NCI-H1417 treated with DMSO at 0.1 percent for 48 hours (cell line): ENCODE measurements at regions not wholly inside any gene's neighbourhood (a gene's known extent, or its start where the extent isn't known, plus 50 kb on each side); places are given as distances from the start of the nearest gene placed in this dataset.

Experiments used
- DNase-seq: peaks from one replicate; lab custom pipeline; 2025; lab: John Stamatoyannopoulos, UW

DNA sequence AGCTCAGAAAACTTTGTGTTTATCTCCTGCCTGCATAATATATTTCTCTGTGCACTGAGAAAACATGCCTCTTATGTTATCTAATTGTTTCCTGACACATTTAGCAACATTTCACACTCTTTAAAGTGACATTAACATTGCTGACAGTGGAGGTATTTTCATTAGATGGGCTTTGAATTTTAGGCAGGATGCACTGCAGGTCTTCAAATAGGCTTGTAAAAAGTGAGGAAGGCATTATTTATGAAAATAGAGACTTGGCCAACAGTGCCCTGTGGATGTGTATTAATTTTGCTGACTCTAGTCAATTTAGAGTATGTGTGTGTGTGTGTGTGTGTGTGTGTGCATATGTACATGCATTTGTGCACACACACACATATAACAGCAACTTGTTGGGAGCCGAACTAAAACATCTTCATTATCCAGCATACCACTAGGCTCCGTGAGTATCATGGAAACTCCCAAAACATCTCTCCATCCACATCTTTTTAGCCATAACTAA lies 429.5 kb upstream of the WWC1 start:
- no peak for DNase-seq

DNA sequence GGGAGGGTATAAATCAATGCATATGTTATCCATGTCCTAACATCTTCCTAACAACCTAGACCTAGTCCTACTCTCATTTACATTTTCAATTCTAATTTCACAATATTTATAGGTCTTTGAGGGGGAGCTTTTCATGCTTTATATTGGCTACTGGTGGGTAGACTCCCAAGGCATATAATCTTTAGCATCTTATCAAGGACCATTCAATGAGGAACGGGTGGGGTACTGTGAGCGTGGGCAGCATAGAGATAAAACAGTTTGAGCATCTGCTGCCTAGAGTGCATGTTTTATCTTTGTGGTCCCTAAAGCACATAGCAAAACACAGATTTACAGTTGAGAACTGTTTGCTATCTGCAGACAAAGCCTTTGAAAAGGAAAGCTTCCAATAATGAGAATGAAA lies 427.6 kb upstream of the WWC1 start:
- DNase-seq = no peak

DNA sequence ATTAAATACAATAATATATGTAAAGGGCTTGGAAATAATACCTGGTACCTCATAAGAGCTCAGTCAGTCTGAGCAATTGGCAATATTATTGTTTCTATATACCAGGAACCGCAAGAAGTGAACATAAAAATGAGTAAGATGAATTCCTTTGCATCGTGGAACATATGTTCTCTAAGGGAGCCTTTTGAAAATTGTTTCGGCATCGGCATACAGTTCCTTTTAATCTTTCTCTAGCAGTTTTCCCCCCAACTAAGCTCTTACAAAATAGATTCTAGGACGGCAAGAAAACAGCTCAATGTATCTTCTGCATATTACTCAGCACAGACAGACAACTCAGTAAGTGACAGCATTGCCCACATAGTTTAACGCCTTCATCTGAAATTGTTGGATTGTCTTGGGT lies 426.6 kb upstream of the WWC1 start:
- no peak for DNase-seq

DNA sequence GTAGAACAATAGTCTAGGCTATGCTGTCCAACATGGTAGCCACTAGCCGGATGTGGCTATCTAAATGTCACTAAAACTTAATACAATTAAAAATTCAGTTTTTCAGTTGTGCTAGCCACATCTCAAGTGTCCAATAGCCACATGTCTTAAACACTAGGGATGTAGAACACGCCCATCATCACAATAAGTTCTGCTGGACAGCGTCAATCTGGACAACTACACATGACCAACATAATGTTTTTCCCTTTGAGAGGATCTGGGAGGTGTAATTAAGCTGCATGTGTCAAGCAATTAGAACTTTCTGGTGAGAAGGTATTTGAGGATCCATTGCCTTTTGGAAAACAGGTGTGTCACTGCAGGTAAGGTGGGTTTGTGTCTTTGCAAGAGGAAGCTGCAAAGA lies 424.6 kb upstream of the WWC1 start:
- DNase-seq = no peak

DNA sequence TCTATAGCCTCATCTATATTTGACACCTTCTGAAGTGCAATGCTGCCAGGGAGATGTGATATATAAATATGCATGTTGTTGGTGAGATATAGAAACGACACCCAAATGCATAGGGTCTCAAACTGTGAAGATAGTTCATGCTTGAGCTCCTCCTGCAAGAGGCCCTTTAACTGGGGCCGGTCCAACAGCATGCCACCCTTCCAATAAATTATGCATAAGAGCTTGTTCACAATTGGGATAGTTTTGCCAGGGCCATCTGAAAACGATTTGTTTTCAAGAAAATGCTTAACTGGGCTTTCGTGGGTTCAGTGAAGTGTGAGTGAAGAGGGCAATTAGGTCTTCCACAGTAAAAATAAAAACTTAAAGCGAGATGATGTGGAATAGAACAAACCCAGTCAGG lies 424.2 kb upstream of the WWC1 start:
- DNase-seq = no peak

DNA sequence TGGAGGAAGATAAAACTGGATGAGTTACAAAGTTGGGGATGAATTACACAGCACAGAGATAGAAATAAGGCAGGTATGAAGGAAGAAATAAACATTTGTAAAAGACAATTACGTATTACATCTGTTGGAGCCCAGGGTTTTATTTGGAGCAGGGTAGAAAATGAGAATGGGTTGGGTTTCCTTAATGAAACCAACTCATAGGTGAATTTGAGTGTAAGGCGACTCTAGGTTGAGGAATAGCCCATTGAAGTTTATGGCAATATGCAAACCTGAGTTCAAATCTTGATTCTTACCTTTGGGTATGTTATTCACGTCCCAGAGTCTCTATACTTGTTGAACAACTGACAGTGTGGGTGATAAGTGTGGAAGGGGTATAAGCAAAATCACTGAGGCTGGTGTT lies 422.3 kb upstream of the WWC1 start:
- DNase-seq = no peak

DNA sequence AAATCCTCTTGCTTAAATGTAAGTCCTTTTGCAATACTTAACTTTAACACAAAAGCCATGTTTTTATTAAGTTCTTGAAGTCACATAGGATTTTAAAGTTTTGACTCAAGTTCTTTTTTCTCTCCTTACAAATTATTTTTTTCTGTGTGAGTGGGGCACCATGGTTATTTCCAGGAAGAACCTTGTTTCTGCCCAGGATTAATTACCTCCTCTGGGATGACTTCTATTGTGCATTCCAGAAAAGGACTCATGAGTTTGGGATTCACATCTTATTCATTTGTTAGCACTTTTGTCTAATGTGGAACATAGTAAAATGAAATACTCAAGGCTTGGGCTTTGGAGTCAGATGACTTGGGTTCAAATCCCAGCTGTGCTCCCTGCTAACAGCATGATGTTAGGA lies 421.4 kb upstream of the WWC1 start:
- DNase-seq = no peak

DNA sequence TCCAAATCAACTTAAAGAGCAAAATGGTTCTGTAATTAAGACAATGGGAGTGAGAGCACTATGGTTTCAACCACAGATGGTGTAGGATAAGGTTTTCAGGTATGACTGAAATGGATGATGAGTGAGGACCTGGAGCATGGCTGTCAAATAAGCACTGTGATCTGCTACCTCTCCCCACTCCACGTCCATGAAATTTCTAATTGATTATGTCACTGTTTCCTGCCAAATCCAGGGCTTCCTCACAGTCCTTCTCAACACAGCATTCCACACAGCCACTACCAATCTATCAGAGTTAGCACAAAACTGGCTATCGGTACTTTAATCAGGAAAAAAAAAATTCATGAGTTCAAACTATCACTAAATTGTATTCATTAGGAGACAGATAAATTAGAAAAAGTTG lies 420.4 kb upstream of the WWC1 start:
- DNase-seq = no peak

DNA sequence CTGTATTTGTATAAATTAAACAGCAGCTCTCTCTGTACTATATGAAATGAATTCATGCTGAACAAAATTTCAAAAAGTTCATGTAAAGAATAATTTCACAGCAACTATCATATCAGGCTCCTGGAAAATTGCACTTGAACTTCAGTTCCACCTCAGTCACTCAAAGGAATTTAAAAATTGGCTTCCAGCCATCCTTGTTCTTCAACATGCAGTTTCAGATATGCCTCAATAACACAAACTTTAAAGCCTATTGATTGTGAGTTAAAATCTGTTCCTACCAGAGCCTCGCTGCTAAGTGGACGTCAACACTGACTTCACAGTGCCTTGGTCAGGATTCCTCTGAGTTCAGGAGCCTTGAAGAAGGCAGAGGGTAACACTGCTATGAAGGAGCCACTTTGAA lies 418.7 kb upstream of the WWC1 start:
- no peak for DNase-seq

DNA sequence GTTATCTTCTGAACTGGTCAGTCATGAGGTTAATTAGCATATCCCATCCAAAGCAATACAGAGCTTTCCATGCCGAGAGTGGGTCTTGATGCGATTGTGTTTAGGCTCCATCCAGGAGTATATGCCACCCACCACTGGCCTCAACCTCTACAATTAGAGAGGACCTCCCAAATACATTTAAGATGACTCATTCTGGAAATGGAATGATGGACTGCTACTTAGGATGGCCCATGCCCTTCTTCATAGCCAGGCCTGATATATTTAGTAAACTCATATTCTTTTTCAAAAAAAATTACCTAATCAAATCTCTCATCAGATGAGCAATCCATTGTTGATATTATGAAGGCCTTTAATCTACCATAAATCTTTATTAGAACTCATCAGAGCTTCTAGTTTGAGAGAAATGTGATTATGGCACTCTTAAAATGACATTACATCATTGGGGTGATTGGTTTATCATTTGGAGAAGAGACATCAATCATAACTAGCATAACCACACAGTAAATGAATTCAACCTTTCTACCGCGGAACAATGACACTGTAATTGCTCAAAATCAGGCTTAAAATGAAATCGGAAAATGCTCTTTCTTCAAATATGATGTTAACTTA lies 414.2 kb upstream of the WWC1 start:
- DNase-seq = no peak

DNA sequence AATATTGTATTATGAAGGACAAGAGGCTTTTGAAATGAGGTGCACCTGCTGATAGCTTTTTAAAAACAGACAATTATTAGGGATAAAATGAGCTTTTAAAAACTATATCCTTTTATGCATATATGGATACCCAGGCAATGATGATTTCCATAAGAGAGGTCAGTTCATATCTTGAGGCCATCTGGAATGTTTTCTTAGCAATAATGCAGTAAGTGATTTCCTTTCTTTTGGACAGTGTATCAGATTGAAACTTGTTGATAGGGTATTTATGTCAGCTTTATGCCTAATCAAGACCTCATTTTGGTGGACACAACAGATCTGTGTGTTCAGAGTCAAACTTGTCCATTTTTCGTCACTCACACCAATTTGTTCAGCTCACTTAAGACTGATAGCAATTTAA lies 413.5 kb upstream of the WWC1 start:
- no peak for DNase-seq

DNA sequence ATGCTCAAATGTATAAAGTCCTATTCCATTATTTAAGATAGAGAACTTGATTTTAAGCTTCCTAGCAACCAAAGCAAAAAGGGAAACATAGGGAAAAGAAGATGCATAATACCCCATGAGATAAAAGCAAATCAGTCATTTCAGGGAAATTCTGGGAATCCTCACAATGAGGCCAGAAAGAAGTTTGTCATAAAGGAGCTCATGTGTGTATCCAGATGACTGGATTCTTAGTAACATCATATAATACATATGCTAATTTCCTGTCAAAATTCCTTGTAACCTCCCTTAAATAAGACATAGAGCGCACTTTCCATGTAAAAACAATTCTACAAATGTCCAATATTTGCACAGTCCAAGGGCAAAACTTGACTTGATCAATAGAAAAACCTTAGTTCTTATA lies 411.0 kb upstream of the WWC1 start:
- DNase-seq = no peak

DNA sequence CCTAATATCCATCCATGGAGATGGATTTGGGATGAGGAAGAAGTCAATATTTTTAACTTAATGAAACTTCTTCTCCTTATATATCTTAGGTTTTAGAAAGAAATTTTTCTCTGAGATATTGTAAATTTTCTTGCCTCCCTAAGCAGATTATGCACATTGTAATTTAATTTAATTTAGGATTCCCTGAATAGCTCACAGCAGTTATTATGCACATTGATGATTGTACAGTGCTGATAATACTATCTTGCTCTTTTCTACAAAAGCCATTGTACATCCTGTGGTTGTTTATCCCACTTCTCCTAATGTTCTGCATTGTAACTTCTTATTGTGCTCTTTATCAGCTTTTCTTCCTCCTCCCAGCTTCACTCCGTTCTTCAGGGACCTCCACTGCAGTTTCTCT lies 410.4 kb upstream of the WWC1 start:
- no peak for DNase-seq

DNA sequence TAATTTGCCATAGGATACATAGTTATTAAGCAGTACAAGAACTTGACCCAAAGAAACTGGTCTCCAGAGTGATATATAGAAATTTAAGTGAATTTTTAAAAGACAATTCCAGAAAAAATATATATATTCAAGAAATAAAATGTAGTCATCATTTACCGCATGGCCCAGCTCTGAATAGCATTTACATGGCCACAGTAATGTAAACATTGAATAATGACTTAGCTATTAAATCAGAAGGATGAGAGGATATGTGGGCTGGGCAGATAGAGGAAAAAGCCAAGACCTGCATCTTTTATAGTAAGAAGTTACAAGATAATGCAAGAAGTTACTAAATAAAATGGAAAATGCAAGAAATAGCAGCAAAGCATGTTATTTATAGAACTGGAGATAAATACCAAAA lies 405.2 kb upstream of the WWC1 start:
- DNase-seq = no peak

DNA sequence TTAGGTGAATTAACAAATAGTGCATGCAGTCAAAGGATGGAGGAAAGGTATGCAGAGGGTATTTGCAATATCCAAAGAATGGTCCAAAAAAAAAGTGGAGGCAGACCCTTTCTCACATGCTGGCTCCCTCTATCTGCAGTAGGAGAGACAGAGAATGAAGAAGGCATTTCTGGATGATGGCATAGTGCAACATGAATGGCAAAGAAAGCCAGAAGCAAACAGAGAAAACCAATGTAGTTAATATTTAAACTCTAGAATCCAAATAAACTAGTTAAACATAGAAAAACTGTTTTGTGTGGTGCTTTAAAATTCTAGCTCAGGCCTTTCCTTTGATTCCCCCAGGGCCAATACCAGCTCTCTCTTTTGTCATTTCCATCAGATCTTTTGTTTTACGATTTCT lies 403.1 kb upstream of the WWC1 start:
- no peak for DNase-seq

DNA sequence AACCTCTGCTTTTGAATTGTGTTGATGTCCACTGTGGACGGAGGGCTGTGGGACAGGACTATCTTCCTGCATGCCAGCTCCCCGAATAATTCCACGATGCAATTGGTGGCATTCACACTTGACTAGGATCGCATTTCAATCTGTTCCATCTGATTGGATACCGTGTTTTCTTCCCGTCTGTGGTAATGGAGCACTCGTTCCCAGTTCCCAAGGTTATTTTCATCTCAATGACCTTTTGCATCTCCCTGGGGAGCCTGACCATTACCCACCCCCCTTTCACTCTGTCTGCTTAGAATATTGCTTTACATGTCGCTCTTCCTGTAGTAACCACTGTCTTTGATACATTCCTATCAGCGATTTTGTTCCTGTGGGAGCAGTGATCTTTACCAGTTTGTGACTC lies 402.2 kb upstream of the WWC1 start:
- DNase-seq = no peak

DNA sequence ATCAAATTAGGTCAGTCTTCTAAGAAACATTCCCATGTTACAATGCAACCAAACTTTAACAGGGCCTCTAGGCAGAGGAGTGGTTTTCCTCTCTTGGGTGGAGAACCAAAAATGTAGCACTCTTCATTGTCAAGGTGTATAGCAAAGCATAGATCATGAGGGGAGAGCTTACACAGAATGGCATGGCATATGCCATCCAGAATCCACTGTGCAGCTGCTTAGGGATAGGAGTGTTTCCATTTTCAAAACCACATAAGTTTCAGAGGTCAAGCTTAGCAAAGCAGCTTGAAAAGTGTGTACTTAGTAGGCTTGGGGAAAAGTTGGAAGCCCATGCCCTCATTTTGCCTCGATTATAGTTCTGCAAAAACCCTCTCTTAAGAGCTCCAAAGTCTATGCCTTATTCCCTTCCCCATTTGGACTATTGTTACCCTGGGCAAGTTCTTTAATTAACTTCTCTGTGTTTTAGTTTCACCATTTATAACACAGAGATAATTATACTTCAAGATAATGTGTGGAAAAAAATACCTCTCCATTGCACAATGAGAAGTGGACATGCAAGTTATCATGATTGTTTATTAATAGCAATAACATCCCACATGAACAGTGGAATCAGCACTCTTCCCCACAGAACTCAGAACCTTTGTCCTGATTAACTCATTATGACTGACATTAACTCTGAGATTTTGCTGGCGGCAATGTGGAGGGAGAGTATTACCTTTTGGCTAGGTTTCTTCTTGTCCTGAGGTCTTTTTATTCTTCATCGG lies 398.9 kb upstream of the WWC1 start:
- DNase-seq = no peak

DNA sequence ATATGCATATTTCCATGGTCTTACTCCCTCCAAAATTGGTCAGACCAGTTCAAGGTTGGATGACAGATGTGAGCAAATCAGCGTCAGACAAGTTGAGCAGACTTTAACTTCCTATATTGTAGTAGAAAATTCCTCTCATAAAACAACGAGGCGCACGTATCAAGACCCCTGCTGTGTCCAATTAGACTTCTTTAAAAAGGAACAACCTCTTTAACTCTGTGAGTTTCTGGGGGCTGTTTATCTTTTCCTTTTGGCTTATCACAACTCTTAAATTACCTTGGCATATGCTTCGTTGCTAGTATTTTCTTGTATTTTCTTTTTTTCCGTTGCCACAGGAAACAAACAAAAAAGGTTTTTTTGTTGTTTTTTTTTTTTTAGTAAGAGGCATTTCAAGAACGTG lies 398.2 kb upstream of the WWC1 start:
- DNase-seq = no peak

DNA sequence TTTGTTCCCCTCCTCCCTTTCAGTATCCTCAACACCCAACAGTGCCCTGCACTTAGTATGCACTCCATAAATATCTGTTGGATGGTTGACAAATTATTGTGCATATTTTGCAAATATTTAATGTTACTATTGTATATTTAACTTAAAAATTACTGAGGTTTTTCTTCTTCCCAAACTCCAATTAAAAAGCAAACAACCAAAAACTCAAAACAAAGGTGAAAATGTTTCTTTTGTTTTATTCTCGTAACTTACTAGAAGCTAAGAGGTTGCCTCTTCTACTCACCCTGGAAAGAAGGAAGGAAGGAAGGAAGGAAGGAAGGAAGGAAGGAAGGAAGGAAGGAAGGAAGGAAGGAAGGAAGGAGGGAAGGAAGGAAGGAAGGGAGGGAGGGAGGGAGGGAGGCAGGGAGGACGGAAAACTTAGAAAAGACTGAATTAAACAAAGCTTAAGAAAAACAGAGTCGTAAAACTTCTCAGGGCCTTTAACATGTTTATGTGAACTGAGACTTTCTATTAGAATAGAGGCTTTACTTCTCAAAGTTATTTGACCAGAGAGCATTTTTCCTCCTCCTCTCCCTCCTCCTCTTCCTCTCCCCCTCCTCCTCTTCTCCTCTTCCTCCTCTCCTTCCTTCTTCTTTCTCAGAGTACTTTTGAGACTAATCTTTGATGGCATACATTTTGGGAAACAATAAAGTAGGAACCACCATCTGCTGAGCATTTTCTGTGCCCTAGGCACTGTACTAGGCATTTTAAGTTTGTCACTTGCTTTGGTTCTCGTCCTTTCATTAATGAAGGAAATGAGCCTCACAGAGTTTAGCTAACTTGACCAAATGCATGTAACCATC lies 396.6 kb upstream of the WWC1 start:
- DNase-seq = no peak

DNA sequence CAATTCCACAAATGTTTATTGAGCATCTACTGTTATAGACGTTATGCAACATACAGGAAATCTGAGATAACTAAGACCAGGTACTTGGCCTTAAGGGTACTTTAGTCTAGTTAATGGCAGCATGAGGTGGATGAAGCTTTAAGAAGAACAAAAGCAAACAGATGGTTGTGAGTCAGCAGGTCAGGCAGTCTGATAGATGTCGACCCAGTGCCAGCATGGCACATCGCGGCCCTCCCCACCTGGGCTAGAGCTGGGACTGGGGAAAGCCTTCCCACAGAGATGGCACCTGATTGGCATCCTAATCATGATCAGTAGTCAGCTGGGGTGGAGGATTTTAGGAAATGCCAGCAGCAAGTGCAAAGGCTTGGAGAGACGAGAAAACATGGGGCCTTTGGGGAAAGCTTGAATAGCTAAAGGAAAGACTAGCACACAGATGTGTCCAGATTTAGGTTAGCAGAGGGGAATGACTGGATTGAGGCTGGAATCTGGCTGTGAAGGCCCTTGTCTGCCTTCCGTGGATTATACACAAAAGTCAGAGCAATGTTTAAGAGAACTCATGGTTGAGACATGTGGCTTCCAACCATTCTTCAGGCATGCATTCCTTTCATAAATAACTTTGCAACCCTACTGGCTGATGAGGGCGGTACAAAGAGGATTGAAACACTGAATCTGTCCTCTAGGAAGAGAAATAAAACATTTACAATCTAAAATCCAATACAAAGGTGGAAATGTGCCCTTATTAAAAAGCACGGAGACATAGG lies 395.4 kb upstream of the WWC1 start:
- no peak for DNase-seq

DNA sequence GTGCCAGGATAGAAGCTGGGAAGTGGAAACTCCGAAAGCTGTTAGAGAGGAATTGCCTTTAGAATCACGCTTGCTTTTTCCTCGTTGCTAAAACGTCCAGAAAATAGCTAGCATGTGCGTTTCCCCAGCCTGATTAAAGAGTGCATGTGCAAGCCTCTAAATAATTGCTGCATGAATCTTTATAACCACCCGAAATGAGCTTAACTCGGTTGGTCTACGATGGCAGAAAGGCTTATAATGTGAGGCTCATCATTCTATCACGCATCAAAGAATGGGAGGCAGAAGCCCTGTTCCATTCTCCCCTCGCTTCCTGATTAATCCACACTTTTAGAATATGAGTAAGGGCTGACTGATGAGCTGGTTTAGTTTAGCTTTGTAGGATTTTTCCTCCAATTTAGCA lies 394.6 kb upstream of the WWC1 start:
- no peak for DNase-seq

DNA sequence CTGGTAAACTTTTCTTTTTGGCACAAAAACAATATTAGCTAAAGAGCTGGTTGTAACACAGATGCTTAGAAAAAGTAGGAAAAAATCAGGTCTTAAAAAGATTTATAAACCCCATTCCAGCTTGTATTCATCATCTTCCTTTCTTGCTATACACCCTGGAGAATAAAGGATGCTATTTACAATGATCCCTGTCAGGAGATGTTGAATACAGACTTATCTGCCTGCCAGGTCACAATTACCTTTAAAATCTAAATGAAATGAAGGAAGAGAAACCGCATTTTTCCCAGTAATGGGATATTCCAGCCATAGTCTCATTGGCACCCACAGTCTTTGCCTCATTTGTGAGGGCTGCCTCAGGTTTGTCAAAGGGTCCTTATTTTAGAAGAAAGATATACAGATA lies 394.1 kb upstream of the WWC1 start:
- no peak for DNase-seq
